ENCODE measurements at regions not wholly inside any gene's neighbourhood (a gene's known extent, or its start where the extent isn't known, plus 50 kb on each side); places are given as distances from the start of the nearest gene placed in this dataset.

- Histone ChIP-seq H3K36me3 (ENCODE audit: control insufficient read depth, insufficient read depth, low read length) (no peaks in the 10 kb centered on the region), H3K27me3 (ENCODE audit: control insufficient read depth, insufficient read depth, low read length) (no peaks in the 10 kb centered on the region), H3K27ac (ENCODE audit: insufficient read depth, low read length, poor library complexity, severe bottlenecking) (no peak overlapping the region), H3K9me3 (ENCODE audit: control insufficient read depth in 2 of 2, low read length in 2 of 2) (no peaks in the 10 kb centered on the region), H3K4me3 (ENCODE audit: low read depth, low read length) (no peak overlapping the region), H3K4me1 (ENCODE audit: control insufficient read depth, insufficient read depth, low read length, poor library complexity, severe bottlenecking) (no peaks in the 10 kb centered on the region)
- ATAC-seq (ENCODE audit: low read depth in 2 of 2) (no peak), DNase-seq (no peak)
- Mint-ChIP-seq H3K27me3 (no peaks in the 10 kb centered on the region), H3K4me1 (no peaks in the 10 kb centered on the region), H3K36me3 (no peaks in the 10 kb centered on the region), H3K9me3 (peaks cover 0 to 3% (median 0%) of the 10 kb centered on the region in 7 donors), H3K4me3 (no peak overlapping the region), H3K27ac (no peak overlapping the region)
Observed at GRCh38 chr22:47772864-47773263, 1010.4 kb downstream of the TBC1D22A start.

- Histone ChIP-seq H3K27me3 (ENCODE audit: control insufficient read depth, insufficient read depth, low read length) (no peaks in the 10 kb centered on the region), H3K9me3 (ENCODE audit: control insufficient read depth in 2 of 2, low read length in 2 of 2) (no peaks in the 10 kb centered on the region), H3K27ac (ENCODE audit: insufficient read depth, low read length, poor library complexity, severe bottlenecking) (no peak overlapping the region), H3K4me1 (ENCODE audit: control insufficient read depth, insufficient read depth, low read length, poor library complexity, severe bottlenecking) (no peaks in the 10 kb centered on the region), H3K36me3 (ENCODE audit: control insufficient read depth, insufficient read depth, low read length) (no peaks in the 10 kb centered on the region), H3K4me3 (ENCODE audit: low read depth, low read length) (no peak overlapping the region)
- Mint-ChIP-seq H3K9me3 (peaks cover 0 to 3% (median 0%) of the 10 kb centered on the region in 7 donors), H3K27me3 (no peaks in the 10 kb centered on the region), H3K4me1 (no peaks in the 10 kb centered on the region), H3K36me3 (no peaks in the 10 kb centered on the region), H3K4me3 (no peak overlapping the region), H3K27ac (no peak overlapping the region)
- ATAC-seq (ENCODE audit: low read depth in 2 of 2) = no peak
- DNase-seq = no peak
Observed at GRCh38 chr22:47769652-47770051, 1007.2 kb downstream of the TBC1D22A start.

- Mint-ChIP-seq H3K4me1 (no peaks in the 10 kb centered on the region), H3K27me3 (no peaks in the 10 kb centered on the region), H3K4me3 (no peak overlapping the region), H3K27ac (no peak overlapping the region), H3K9me3 (peaks cover 0 to 3% (median 0%) of the 10 kb centered on the region in 7 donors), H3K36me3 (no peaks in the 10 kb centered on the region)
- Histone ChIP-seq H3K27me3 (ENCODE audit: control insufficient read depth, insufficient read depth, low read length) (no peaks in the 10 kb centered on the region), H3K4me3 (ENCODE audit: low read depth, low read length) (no peak overlapping the region), H3K4me1 (ENCODE audit: control insufficient read depth, insufficient read depth, low read length, poor library complexity, severe bottlenecking) (no peaks in the 10 kb centered on the region), H3K36me3 (ENCODE audit: control insufficient read depth, insufficient read depth, low read length) (no peaks in the 10 kb centered on the region), H3K9me3 (ENCODE audit: control insufficient read depth in 2 of 2, low read length in 2 of 2) (no peaks in the 10 kb centered on the region), H3K27ac (ENCODE audit: insufficient read depth, low read length, poor library complexity, severe bottlenecking) (no peak overlapping the region)
- DNase-seq = no peak
- ATAC-seq (ENCODE audit: low read depth in 2 of 2) = no peak
Observed at GRCh38 chr22:47768027-47768426, 1005.6 kb downstream of the TBC1D22A start.

GRCh38 chr22:47767403-47767802, 1005.0 kb downstream of the TBC1D22A start:
- no peaks in the 10 kb centered on the region for H3K36me3 Mint-ChIP-seq
- H3K27me3 ChIP-seq (ENCODE audit: control insufficient read depth, insufficient read depth, low read length) = no peaks in the 10 kb centered on the region
- no peaks in the 10 kb centered on the region for H3K4me1 ChIP-seq (ENCODE audit: control insufficient read depth, insufficient read depth, low read length, poor library complexity, severe bottlenecking)
- ATAC-seq (ENCODE audit: low read depth in 2 of 2) (no peak), DNase-seq (no peak)
- H3K27ac ChIP-seq (ENCODE audit: insufficient read depth, low read length, poor library complexity, severe bottlenecking) = no peak overlapping the region
- H3K9me3 Mint-ChIP-seq = peaks cover 0 to 3% (median 0%) of the 10 kb centered on the region in 7 donors
- no peak overlapping the region for H3K4me3 ChIP-seq (ENCODE audit: low read depth, low read length)
- H3K4me3 Mint-ChIP-seq = no peak overlapping the region
- H3K4me1 Mint-ChIP-seq = no peaks in the 10 kb centered on the region
- H3K36me3 ChIP-seq (ENCODE audit: control insufficient read depth, insufficient read depth, low read length) = no peaks in the 10 kb centered on the region
- H3K27me3 Mint-ChIP-seq = no peaks in the 10 kb centered on the region
- no peak overlapping the region for H3K27ac Mint-ChIP-seq
- H3K9me3 ChIP-seq (ENCODE audit: control insufficient read depth in 2 of 2, low read length in 2 of 2) = no peaks in the 10 kb centered on the region

- H3K27me3 ChIP-seq (ENCODE audit: control insufficient read depth, insufficient read depth, low read length) = no peaks in the 10 kb centered on the region
- H3K9me3 Mint-ChIP-seq = peaks cover 0 to 2% (median 0%) of the 10 kb centered on the region in 7 donors
- no peak overlapping the region for H3K27ac Mint-ChIP-seq
- H3K27me3 Mint-ChIP-seq = no peaks in the 10 kb centered on the region
- no peaks in the 10 kb centered on the region for H3K36me3 Mint-ChIP-seq
- H3K36me3 ChIP-seq (ENCODE audit: control insufficient read depth, insufficient read depth, low read length) = no peaks in the 10 kb centered on the region
- H3K4me3 ChIP-seq (ENCODE audit: low read depth, low read length) = no peak overlapping the region
- no peak overlapping the region for H3K27ac ChIP-seq (ENCODE audit: insufficient read depth, low read length, poor library complexity, severe bottlenecking)
- H3K4me1 ChIP-seq (ENCODE audit: control insufficient read depth, insufficient read depth, low read length, poor library complexity, severe bottlenecking) = no peaks in the 10 kb centered on the region
- H3K4me3 Mint-ChIP-seq = no peak overlapping the region
- H3K4me1 Mint-ChIP-seq = no peaks in the 10 kb centered on the region
- no peaks in the 10 kb centered on the region for H3K9me3 ChIP-seq (ENCODE audit: control insufficient read depth in 2 of 2, low read length in 2 of 2)
- ATAC-seq (ENCODE audit: low read depth in 2 of 2) (no peak), DNase-seq (no peak)
Observed at GRCh38 chr22:47765757-47766156, 1003.3 kb downstream of the TBC1D22A start.

GRCh38 chr22:47762141-47762540, 999.7 kb downstream of the TBC1D22A start:
- no peaks in the 10 kb centered on the region for H3K4me1 Mint-ChIP-seq
- H3K36me3 ChIP-seq (ENCODE audit: control insufficient read depth, insufficient read depth, low read length) = no peaks in the 10 kb centered on the region
- no peaks in the 10 kb centered on the region for H3K9me3 ChIP-seq (ENCODE audit: control insufficient read depth in 2 of 2, low read length in 2 of 2)
- H3K4me1 ChIP-seq (ENCODE audit: control insufficient read depth, insufficient read depth, low read length, poor library complexity, severe bottlenecking) = no peaks in the 10 kb centered on the region
- H3K36me3 Mint-ChIP-seq = no peaks in the 10 kb centered on the region
- H3K4me3 Mint-ChIP-seq = no peak overlapping the region
- H3K4me3 ChIP-seq (ENCODE audit: low read depth, low read length) = no peak overlapping the region
- ATAC-seq (ENCODE audit: low read depth in 2 of 2) (no peak), DNase-seq (no peak)
- no peaks in the 10 kb centered on the region for H3K27me3 ChIP-seq (ENCODE audit: control insufficient read depth, insufficient read depth, low read length)
- no peaks in the 10 kb centered on the region for H3K27me3 Mint-ChIP-seq
- no peak overlapping the region for H3K27ac Mint-ChIP-seq
- H3K9me3 Mint-ChIP-seq = peaks cover 0 to 2% (median 0%) of the 10 kb centered on the region in 7 donors
- H3K27ac ChIP-seq (ENCODE audit: insufficient read depth, low read length, poor library complexity, severe bottlenecking) = no peak overlapping the region

- no peaks in the 10 kb centered on the region for H3K4me1 Mint-ChIP-seq
- DNase-seq (no peak), ATAC-seq (ENCODE audit: low read depth in 2 of 2) (no peak)
- H3K27ac ChIP-seq (ENCODE audit: insufficient read depth, low read length, poor library complexity, severe bottlenecking) = no peak overlapping the region
- H3K9me3 Mint-ChIP-seq = peaks cover 0 to 6% (median 0%) of the 10 kb centered on the region in 7 donors
- H3K9me3 ChIP-seq (ENCODE audit: control insufficient read depth in 2 of 2, low read length in 2 of 2) = no peaks in the 10 kb centered on the region
- H3K4me3 ChIP-seq (ENCODE audit: low read depth, low read length) = no peak overlapping the region
- no peak overlapping the region for H3K27ac Mint-ChIP-seq
- H3K36me3 ChIP-seq (ENCODE audit: control insufficient read depth, insufficient read depth, low read length) = no peaks in the 10 kb centered on the region
- H3K27me3 Mint-ChIP-seq = no peaks in the 10 kb centered on the region
- H3K27me3 ChIP-seq (ENCODE audit: control insufficient read depth, insufficient read depth, low read length) = no peaks in the 10 kb centered on the region
- H3K36me3 Mint-ChIP-seq = no peaks in the 10 kb centered on the region
- no peak overlapping the region for H3K4me3 Mint-ChIP-seq
- H3K4me1 ChIP-seq (ENCODE audit: control insufficient read depth, insufficient read depth, low read length, poor library complexity, severe bottlenecking) = no peaks in the 10 kb centered on the region
Observed at GRCh38 chr22:47759909-47760308, 997.5 kb downstream of the TBC1D22A start.

- H3K9me3 ChIP-seq (ENCODE audit: control insufficient read depth in 2 of 2, low read length in 2 of 2) = no peaks in the 10 kb centered on the region
- no peak overlapping the region for H3K4me3 ChIP-seq (ENCODE audit: low read depth, low read length)
- H3K36me3 Mint-ChIP-seq = no peaks in the 10 kb centered on the region
- no peak for ATAC-seq (ENCODE audit: low read depth in 2 of 2)
- H3K9me3 Mint-ChIP-seq = peaks cover 0 to 6% (median 0%) of the 10 kb centered on the region in 7 donors
- H3K27me3 ChIP-seq (ENCODE audit: control insufficient read depth, insufficient read depth, low read length) = no peaks in the 10 kb centered on the region
- no peak overlapping the region for H3K4me3 Mint-ChIP-seq
- H3K27ac Mint-ChIP-seq = no peak overlapping the region
- peaks cover 0 to 6% (median 0%) of the 10 kb centered on the region in 4 donors for H3K4me1 Mint-ChIP-seq
- no peak overlapping the region for H3K27ac ChIP-seq (ENCODE audit: insufficient read depth, low read length, poor library complexity, severe bottlenecking)
- no peaks in the 10 kb centered on the region for H3K27me3 Mint-ChIP-seq
- H3K36me3 ChIP-seq (ENCODE audit: control insufficient read depth, insufficient read depth, low read length) = no peaks in the 10 kb centered on the region
- H3K4me1 ChIP-seq (ENCODE audit: control insufficient read depth, insufficient read depth, low read length, poor library complexity, severe bottlenecking) = no peaks in the 10 kb centered on the region
- DNase-seq = no peak
Observed at GRCh38 chr22:47757741-47758140, 995.3 kb downstream of the TBC1D22A start.
